ENCODE measurements at regions not wholly inside any gene's neighbourhood (a gene's known extent, or its start where the extent isn't known, plus 50 kb on each side); places are given as distances from the start of the nearest gene placed in this dataset.

- TF ChIP-seq REST (IDR thresholded peaks at IDR 0.05; ENCODE audit: insufficient read depth in 1 of 2, low read depth in 2 of 2, low read length in 2 of 2) (no peak), SIN3A (IDR thresholded peaks at IDR 0.05; ENCODE audit: borderline replicate concordance, insufficient read depth, low read length) (no peak), POLR2AphosphoS5 (IDR thresholded peaks at IDR 0.05; ENCODE audit: low read depth, low read length) (no peak), FOXP2 (optimal IDR thresholded peaks at IDR 0.05; ENCODE audit: borderline replicate concordance, extremely low read depth, extremely low read length, insufficient read depth) (no peak)
These were observed 135.5 kb upstream of the LRFN2 start for GRCh38 chr6:40722553-40723258.

DNA sequence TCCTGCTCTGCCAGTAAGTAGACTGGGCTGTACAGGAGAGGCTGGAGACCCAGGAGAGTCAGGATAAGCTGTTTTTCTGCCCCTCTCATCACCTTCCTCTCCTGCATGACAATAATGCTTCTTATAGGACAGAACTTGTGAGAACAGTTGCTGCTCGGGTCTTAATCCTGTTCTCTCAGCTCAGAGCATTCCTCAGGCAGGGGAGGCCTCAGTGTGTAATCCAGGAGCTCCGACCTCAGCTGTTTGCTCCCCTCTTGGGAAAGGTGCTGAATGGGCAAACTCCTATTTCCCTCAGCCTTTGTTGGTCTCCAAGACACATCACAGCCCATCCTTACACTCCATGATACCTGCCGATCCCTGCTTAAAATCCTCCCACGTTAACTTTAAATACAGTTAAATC, 134.9 kb upstream of the LRFN2 start:
- TF ChIP-seq TAF1 (IDR thresholded peaks at IDR 0.05; ENCODE audit: borderline replicate concordance, insufficient read depth, low read length) (no peak), FOXP2 (optimal IDR thresholded peaks at IDR 0.05; ENCODE audit: borderline replicate concordance, extremely low read depth, extremely low read length, insufficient read depth) (no peak), POLR2AphosphoS5 (IDR thresholded peaks at IDR 0.05; ENCODE audit: low read depth, low read length) (no peak), REST (IDR thresholded peaks at IDR 0.05; ENCODE audit: insufficient read depth in 1 of 2, low read depth in 2 of 2, low read length in 2 of 2) (no peak), SIN3A (IDR thresholded peaks at IDR 0.05; ENCODE audit: borderline replicate concordance, insufficient read depth, low read length) (no peak)

- TF ChIP-seq POLR2AphosphoS5 (IDR thresholded peaks at IDR 0.05; ENCODE audit: low read depth, low read length): no peak
- TF ChIP-seq SIN3A (IDR thresholded peaks at IDR 0.05; ENCODE audit: borderline replicate concordance, insufficient read depth, low read length): no peak
- no peak for TF ChIP-seq FOXP2 (optimal IDR thresholded peaks at IDR 0.05; ENCODE audit: borderline replicate concordance, extremely low read depth, extremely low read length, insufficient read depth)
- no peak for TF ChIP-seq TAF1 (IDR thresholded peaks at IDR 0.05; ENCODE audit: borderline replicate concordance, insufficient read depth, low read length)
These were observed 134.2 kb upstream of the LRFN2 start for GRCh38 chr6:40721271-40721952.

DNA sequence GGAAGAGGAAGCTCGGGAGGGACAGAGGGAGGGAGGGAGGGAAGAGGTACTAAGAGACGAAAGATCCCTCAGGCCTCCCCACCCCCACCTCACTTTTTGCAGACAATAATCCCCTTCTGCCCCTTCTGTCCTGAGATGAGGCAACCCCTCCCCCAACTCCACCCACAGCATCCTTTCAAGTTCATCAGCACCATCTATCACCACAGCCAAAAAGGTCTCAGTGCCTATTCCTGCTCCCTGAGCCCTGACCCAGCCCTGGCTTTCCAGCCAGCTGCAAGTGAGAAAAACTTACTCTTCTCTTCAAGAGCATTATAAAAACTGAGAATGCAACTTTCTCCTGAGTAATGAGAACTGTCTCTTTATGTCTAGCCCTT, 133.2 kb upstream of the LRFN2 start:
- no peak for TF ChIP-seq SIN3A (IDR thresholded peaks at IDR 0.05; ENCODE audit: borderline replicate concordance, insufficient read depth, low read length)
- no peak for TF ChIP-seq FOXP2 (optimal IDR thresholded peaks at IDR 0.05; ENCODE audit: borderline replicate concordance, extremely low read depth, extremely low read length, insufficient read depth)
- TF ChIP-seq POLR2AphosphoS5 (IDR thresholded peaks at IDR 0.05; ENCODE audit: low read depth, low read length): no peak
- no peak for TF ChIP-seq TAF1 (IDR thresholded peaks at IDR 0.05; ENCODE audit: borderline replicate concordance, insufficient read depth, low read length)
- no peak for TF ChIP-seq REST (IDR thresholded peaks at IDR 0.05; ENCODE audit: insufficient read depth in 1 of 2, low read depth in 2 of 2, low read length in 2 of 2)

DNA sequence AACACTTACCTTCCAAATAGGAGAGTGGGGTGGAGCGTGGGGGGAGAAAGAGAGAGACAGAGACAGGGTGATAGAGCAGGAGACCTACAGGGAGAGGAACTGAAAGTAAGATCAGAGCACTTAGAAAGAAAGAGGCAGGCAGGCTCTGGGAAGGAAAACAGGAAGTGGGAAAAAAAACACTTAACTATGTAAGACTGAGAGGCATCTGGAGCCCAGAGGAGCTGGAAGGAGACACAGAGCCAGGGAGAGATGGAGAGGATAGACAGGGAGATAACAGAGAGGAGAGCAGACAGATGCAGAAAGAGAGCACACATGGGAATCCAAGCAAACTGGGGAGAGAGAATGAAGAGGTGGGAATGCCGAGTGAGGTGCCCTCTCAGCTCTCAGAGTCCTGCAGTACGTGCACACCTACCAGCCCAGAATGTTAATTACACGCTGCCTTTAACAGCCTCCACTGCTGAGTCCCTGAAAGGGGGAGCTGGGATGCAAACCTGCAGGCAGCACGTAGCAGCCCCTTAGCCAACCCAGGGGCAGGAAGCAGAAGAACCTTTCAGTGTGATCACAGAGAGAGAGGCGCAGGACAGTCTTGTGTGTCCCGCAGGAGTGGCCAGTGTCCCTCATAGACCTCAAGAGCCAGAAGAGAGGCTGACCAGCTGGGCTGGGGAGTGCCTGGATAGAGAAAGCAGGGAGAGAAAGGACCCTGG, 132.7 kb upstream of the LRFN2 start:
- TF ChIP-seq SIN3A (IDR thresholded peaks at IDR 0.05; ENCODE audit: borderline replicate concordance, insufficient read depth, low read length) (no peak), FOXP2 (optimal IDR thresholded peaks at IDR 0.05; ENCODE audit: borderline replicate concordance, extremely low read depth, extremely low read length, insufficient read depth) (no peak), TAF1 (IDR thresholded peaks at IDR 0.05; ENCODE audit: borderline replicate concordance, insufficient read depth, low read length) (no peak), REST (IDR thresholded peaks at IDR 0.05; ENCODE audit: insufficient read depth in 1 of 2, low read depth in 2 of 2, low read length in 2 of 2) (no peak), POLR2AphosphoS5 (IDR thresholded peaks at IDR 0.05; ENCODE audit: low read depth, low read length) (no peak)

All from PFSK-1 (cell line).